ENCODE measurements at regions not wholly inside any gene's neighbourhood (a gene's known extent, or its start where the extent isn't known, plus 50 kb on each side); places are given as distances from the start of the nearest gene placed in this dataset.

DNA sequence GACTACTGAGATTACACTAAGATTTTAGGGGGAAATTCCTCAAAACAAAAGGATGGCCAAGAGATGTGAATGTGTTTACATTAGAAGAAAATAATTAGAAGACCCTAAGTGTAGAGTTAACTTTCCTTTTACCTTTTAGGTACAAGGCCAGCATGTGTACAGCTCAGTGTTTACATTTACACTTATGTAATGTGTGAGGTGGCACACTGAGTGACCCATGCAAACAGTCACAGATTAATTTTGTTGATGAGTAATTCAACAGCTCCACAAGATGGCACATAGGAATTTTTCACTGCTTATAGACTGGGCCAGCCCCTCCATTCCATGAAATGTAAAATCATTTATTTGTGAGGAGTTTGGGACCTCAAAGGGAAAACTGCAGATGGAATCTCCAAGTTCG is 90.1 kb upstream of the SLC12A2 start:
- no TSS peak for BruUV-seq (replicated peaks)
- Histone ChIP-seq H3K4me3 (no peak overlapping the region), H4K20me1 (ENCODE audit: insufficient read depth) (no peaks in the 10 kb centered on the region), H2AFZ (no peak overlapping the region), H3F3A (ENCODE audit: insufficient read depth, low read depth) (peaks cover 2% of the 10 kb centered on the region), H3K27me3 (ENCODE audit: insufficient read depth, low read depth) (no peaks in the 10 kb centered on the region), H3K9me3 (ENCODE audit: insufficient read depth, low read depth) (peaks cover 10% of the 10 kb centered on the region; the same call in 1 of the 2 replicates), H3K9me2 (ENCODE audit: insufficient read depth) (no peaks in the 10 kb centered on the region), H3K4me2 (no peak overlapping the region), H3K79me2 (ENCODE audit: low read depth) (no peaks in the 10 kb centered on the region), H3K36me3 (ENCODE audit: low read depth) (peaks cover 3% of the 10 kb centered on the region; the same call in 1 of the 2 replicates), H3K4me1 (replicated peaks; ENCODE audit: insufficient read depth) (peaks cover 4% of the 10 kb centered on the region; the same call in 1 of the 2 replicates), H3K27ac (no peak overlapping the region)
- ChIA-PET POLR2A (ENCODE audit: unreplicated experiment) (no interaction called here), CTCF (interaction anchor here (0.5 kb wide), 1 partner anchor 85 kb away, joined by 17 read pairs; no protein-coding TSS in a partner anchor)
- DNase-seq: no peak
- TF ChIP-seq, protein P1, sequence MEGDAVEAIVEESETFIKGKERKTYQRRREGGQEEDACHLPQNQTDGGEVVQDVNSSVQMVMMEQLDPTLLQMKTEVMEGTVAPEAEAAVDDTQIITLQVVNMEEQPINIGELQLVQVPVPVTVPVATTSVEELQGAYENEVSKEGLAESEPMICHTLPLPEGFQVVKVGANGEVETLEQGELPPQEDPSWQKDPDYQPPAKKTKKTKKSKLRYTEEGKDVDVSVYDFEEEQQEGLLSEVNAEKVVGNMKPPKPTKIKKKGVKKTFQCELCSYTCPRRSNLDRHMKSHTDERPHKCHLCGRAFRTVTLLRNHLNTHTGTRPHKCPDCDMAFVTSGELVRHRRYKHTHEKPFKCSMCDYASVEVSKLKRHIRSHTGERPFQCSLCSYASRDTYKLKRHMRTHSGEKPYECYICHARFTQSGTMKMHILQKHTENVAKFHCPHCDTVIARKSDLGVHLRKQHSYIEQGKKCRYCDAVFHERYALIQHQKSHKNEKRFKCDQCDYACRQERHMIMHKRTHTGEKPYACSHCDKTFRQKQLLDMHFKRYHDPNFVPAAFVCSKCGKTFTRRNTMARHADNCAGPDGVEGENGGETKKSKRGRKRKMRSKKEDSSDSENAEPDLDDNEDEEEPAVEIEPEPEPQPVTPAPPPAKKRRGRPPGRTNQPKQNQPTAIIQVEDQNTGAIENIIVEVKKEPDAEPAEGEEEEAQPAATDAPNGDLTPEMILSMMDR (conservative IDR thresholded peaks at IDR 0.05): no peak
- no peak for TF ChIP-seq EZH2 (IDR thresholded peaks at IDR 0.05; ENCODE audit: low read depth)
- intact Hi-C loops (cut with micrococcal nuclease; ENCODE audit: unreplicated experiment): no loop called here

DNA sequence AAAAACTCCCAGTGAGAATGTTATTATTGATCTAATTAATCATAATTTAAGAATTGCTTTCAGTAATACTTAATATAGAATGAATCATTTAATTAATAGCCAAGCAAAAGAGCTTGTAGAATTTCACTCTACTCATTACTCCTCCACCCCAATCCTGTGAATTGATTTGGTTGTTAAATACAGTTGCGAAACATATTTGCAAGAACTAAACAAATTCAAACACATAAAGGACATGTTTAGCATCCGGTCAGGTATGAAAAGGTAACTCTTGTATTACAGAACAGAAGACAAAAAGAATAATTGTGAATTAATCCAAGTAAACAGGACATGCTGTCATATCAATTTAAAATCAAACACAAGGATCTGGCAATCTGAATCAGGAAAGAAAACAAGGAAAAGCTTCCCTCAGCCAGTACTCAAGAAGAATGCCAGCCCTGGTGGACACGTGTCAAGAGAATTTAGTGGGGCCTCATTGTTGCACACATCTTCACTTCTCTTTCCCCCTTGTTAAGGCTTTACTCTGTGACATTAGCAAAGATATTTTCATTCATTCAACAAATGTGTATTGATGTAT is 89.4 kb upstream of the SLC12A2 start:
- peaks cover 3% of the 10 kb centered on the region; the same call in 1 of the 2 replicates for H3K36me3 ChIP-seq (ENCODE audit: low read depth)
- H3K9me3 ChIP-seq (ENCODE audit: insufficient read depth, low read depth): peaks cover 5% of the 10 kb centered on the region; the same call in 1 of the 2 replicates
- H3K27ac ChIP-seq: no peak overlapping the region
- no peaks in the 10 kb centered on the region for H4K20me1 ChIP-seq (ENCODE audit: insufficient read depth)
- no peaks in the 10 kb centered on the region for H3K9me2 ChIP-seq (ENCODE audit: insufficient read depth)
- no peak overlapping the region for H2AFZ ChIP-seq
- no peak overlapping the region for H3K4me3 ChIP-seq
- H3K79me2 ChIP-seq (ENCODE audit: low read depth): no peaks in the 10 kb centered on the region
- ChIA-PET POLR2A (ENCODE audit: unreplicated experiment) (no interaction called here), CTCF (no interaction called here)
- BruUV-seq (replicated peaks): no TSS peak
- no peaks in the 10 kb centered on the region; the same call in 1 of the 2 replicates for H3F3A ChIP-seq (ENCODE audit: insufficient read depth, low read depth)
- H3K4me1 ChIP-seq (replicated peaks; ENCODE audit: insufficient read depth): 0 out of 2 replicates have a peak, but pooled peaks cover 3% of the 10 kb centered on the region
- no peaks in the 10 kb centered on the region for H3K27me3 ChIP-seq (ENCODE audit: insufficient read depth, low read depth)
- no peak overlapping the region for H3K4me2 ChIP-seq
- TF ChIP-seq EZH2 (IDR thresholded peaks at IDR 0.05; ENCODE audit: low read depth): no peak
- TF ChIP-seq, protein P1 (conservative IDR thresholded peaks at IDR 0.05): no peak
- intact Hi-C loops (cut with micrococcal nuclease; ENCODE audit: unreplicated experiment): no loop called here
- DNase-seq: no peak

DNA sequence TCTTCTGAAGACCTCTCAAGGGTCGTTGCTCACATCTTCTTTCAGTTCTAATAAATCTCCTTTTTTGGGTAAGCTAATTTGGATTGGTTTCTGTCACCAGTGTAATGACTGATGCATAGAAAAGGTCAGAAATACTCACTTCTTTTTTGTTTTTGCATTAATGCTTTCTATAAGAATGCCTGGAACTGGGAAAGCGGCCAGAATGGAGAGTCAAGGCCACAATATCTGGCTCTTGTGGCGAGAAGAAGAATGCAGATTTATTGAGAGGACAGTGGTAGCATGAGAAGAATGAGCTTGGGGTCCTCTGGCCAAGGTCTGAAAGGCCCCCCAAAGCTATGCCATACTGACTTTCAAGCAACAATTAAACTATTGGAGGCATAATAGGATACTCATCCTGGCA is 88.0 kb upstream of the SLC12A2 start:
- intact Hi-C loops (cut with micrococcal nuclease; ENCODE audit: unreplicated experiment): no loop called here
- no peak overlapping the region for H3K27ac ChIP-seq

More for the DNA sequence above, 88.0 kb upstream of the SLC12A2 start:
- POLR2A ChIA-PET (ENCODE audit: unreplicated experiment): no interaction called here
- no peak for TF ChIP-seq EZH2 (IDR thresholded peaks at IDR 0.05; ENCODE audit: low read depth)
- TF ChIP-seq, protein P1 (conservative IDR thresholded peaks at IDR 0.05): no peak
- no peaks in the 10 kb centered on the region for H4K20me1 ChIP-seq (ENCODE audit: insufficient read depth)
- no TSS peak for BruUV-seq (replicated peaks)
- no peaks in the 10 kb centered on the region for H3K9me3 ChIP-seq (ENCODE audit: insufficient read depth, low read depth)
- no peak overlapping the region for H2AFZ ChIP-seq
- no peak overlapping the region for H3K4me3 ChIP-seq
- no peak overlapping the region for H3K4me2 ChIP-seq
- no peaks in the 10 kb centered on the region for H3K79me2 ChIP-seq (ENCODE audit: low read depth)
- H3K27me3 ChIP-seq (ENCODE audit: insufficient read depth, low read depth): no peaks in the 10 kb centered on the region
- H3K9me2 ChIP-seq (ENCODE audit: insufficient read depth): no peaks in the 10 kb centered on the region
- DNase-seq: no peak
- 0 out of 2 replicates have a peak, but pooled peaks cover 3% of the 10 kb centered on the region for H3K4me1 ChIP-seq (replicated peaks; ENCODE audit: insufficient read depth)
- no peaks in the 10 kb centered on the region; the same call in 1 of the 2 replicates for H3F3A ChIP-seq (ENCODE audit: insufficient read depth, low read depth)
- CTCF ChIA-PET: no interaction called here
- H3K36me3 ChIP-seq (ENCODE audit: low read depth): 0 out of 2 replicates have a peak, but pooled peaks cover 3% of the 10 kb centered on the region
